B cell (primary cell): ENCODE measurements at regions not wholly inside any gene's neighbourhood (a gene's known extent, or its start where the extent isn't known, plus 50 kb on each side); places are given as distances from the start of the nearest gene placed in this dataset.

ENCODE experiments used
- CTCF ChIP-seq: fragments of 200-600 bp; IDR thresholded peaks from one replicate; pipeline ENCODE4 v1.8.0; 2022; ENCODE audit warnings: antibody characterized with exemption, mild to moderate bottlenecking
- EZH2 ChIP-seq: IDR thresholded peaks from 2 replicates; pipeline ENCODE4 v1.6.1; 2012; ENCODE audit warnings: borderline replicate concordance, low read depth, mild to moderate bottlenecking, moderate library complexity, low read length; ENCODE audit not compliant: insufficient read depth, poor library complexity, severe bottlenecking

- TF ChIP-seq EZH2 (no peak), CTCF (no peak)
Measured at GRCh38 chr1:30397576-30397975, 325.8 kb downstream of the MATN1 start.
